Right ventricle myocardium inferior (tissue), 1 donor: ENCODE measurements at regions not wholly inside any gene's neighbourhood (a gene's known extent, or its start where the extent isn't known, plus 50 kb on each side); places are given as distances from the start of the nearest gene placed in this dataset.
"Not testable (repeated sequence)": the region's sequence is repeated elsewhere in the genome, so short reads cannot be mapped to it uniquely, and the experiment has no call there.

ENCODE experiments used
- ATAC-seq: fragments of 200-7000 bp; cut with Tn5 transposase; one replicate; pipeline ENCODE4 v1.9.1; 2020; ENCODE audit warnings: mild to moderate bottlenecking, moderate library complexity
- DNase-seq: peaks from one replicate; pipeline ENCODE4 v3.0.0; 2021; ENCODE audit errors: missing footprints
- intact Hi-C: fragments of 100-400 bp; cut with DNase I; formaldehyde crosslinking; loops from one replicate; pipeline ENCODE4 v1.11.0; 2022
- donor health status: DM: no; HTN: yes; CAD: no; lungs with severe emphysema.

DNA sequence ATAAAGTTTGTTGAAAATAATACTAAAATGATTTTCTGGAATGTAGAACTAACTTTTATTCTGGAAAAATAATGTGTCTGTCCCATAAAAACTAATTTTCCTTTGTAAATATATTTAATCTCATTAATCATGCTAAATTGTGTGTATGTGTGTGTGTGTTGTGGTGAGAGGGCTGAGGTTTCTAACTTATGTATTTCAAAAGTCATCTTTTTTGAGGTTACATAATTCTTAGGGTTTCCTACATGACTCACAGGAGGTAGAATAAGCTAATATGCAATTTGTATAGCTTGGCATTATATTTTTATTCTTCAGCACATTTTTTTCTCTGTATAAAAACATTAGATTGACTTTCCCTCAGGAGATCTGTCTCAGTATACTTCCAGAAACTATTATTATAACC, 64.1 kb upstream of the CLVS2 start:
- DNase-seq (no peak), ATAC-seq (no peak)
- intact Hi-C loops = no loop called here

DNA sequence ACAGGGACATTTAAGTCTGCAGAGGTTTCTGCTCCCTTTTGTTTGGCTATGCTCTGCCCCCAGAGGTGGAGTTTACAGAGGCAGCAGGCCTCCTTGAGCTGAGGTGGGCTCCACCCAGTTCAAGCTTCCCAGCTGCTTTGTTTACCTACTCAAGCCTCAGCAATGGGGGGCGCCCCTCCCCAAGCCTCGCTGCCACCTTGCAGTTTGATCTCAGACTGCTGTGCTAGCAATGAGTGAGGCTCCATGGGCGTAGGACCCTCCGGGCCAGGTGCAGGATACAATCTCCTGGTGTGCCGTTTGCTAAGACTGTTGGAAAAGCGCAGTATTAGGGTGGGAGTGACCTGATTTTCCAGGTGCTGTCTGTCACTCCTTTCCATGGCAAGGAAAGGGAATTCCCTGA, 51.1 kb upstream of the CLVS2 start:
- DNase-seq, intact Hi-C loops, ATAC-seq: not testable (repeated sequence)
